ENCODE measurements at regions not wholly inside any gene's neighbourhood (a gene's known extent, or its start where the extent isn't known, plus 50 kb on each side); places are given as distances from the start of the nearest gene placed in this dataset.

GRCh38 chr16:54356391-54356790 lies 69.8 kb upstream of the IRX3 start:
- ATAC-seq (ENCODE audit: low FRiP score) (no peak), DNase-seq (peak in 1 of 2 donors; percentile 8)
- no peak overlapping the region for H3K4me3 ChIP-seq (ENCODE audit: low read length in 2 of 2)
- intact Hi-C loops (cut with DNase I) = no loop called here
- 61 to 68% methylated on average over 1 of the region's 1 CpG for WGBS, 2 donors
- no peaks in the 10 kb centered on the region for H3K27me3 ChIP-seq (ENCODE audit: control insufficient read depth in 1 of 2, insufficient read depth in 2 of 2, low read length in 1 of 2)
- H3K36me3 ChIP-seq (ENCODE audit: control insufficient read depth in 1 of 2, insufficient read depth in 2 of 2, low read length in 1 of 2) = no peaks in the 10 kb centered on the region
- H3K27ac ChIP-seq (ENCODE audit: low read depth in 1 of 2, low read length in 2 of 2) = no peak overlapping the region
- H3K4me1 ChIP-seq (ENCODE audit: control insufficient read depth in 1 of 2, insufficient read depth in 2 of 2, low read length in 2 of 2) = no peaks in the 10 kb centered on the region
- H3K9me3 ChIP-seq (ENCODE audit: control insufficient read depth, low read length) = peaks cover 1% of the 10 kb centered on the region

GRCh38 chr16:54355251-54355650 lies 68.7 kb upstream of the IRX3 start:
- WGBS, 2 donors = 57 to 62% methylated on average over 1 of the region's 1 CpG
- peaks cover 1% of the 10 kb centered on the region for H3K9me3 ChIP-seq (ENCODE audit: control insufficient read depth, low read length)
- H3K27me3 ChIP-seq (ENCODE audit: control insufficient read depth in 1 of 2, insufficient read depth in 2 of 2, low read length in 1 of 2) = no peaks in the 10 kb centered on the region
- DNase-seq (no peak), ATAC-seq (ENCODE audit: low FRiP score) (no peak)
- H3K27ac ChIP-seq (ENCODE audit: low read depth in 1 of 2, low read length in 2 of 2) = no peak overlapping the region
- intact Hi-C loops (cut with DNase I) = no loop called here
- H3K4me3 ChIP-seq (ENCODE audit: low read length in 2 of 2) = no peak overlapping the region
- no peaks in the 10 kb centered on the region for H3K36me3 ChIP-seq (ENCODE audit: control insufficient read depth in 1 of 2, insufficient read depth in 2 of 2, low read length in 1 of 2)
- H3K4me1 ChIP-seq (ENCODE audit: control insufficient read depth in 1 of 2, insufficient read depth in 2 of 2, low read length in 2 of 2) = no peaks in the 10 kb centered on the region

GRCh38 chr16:54353097-54353496 lies 66.5 kb upstream of the IRX3 start:
- Histone ChIP-seq H3K4me1 (ENCODE audit: control insufficient read depth in 1 of 2, insufficient read depth in 2 of 2, low read length in 2 of 2) (no peaks in the 10 kb centered on the region), H3K27me3 (ENCODE audit: control insufficient read depth in 1 of 2, insufficient read depth in 2 of 2, low read length in 1 of 2) (no peaks in the 10 kb centered on the region), H3K27ac (ENCODE audit: low read depth in 1 of 2, low read length in 2 of 2) (no peak overlapping the region), H3K36me3 (ENCODE audit: control insufficient read depth in 1 of 2, insufficient read depth in 2 of 2, low read length in 1 of 2) (no peaks in the 10 kb centered on the region), H3K4me3 (ENCODE audit: low read length in 2 of 2) (no peak overlapping the region), H3K9me3 (ENCODE audit: control insufficient read depth, low read length) (peaks cover 1% of the 10 kb centered on the region)
- no peak for DNase-seq
- ATAC-seq (ENCODE audit: low FRiP score) = no peak
- WGBS, 2 donors = 60 to 62% methylated on average over 3 of the region's 3 CpGs
- intact Hi-C loops (cut with DNase I) = no loop called here

- Histone ChIP-seq H3K4me3 (ENCODE audit: low read length in 2 of 2) (no peak overlapping the region), H3K27ac (ENCODE audit: low read depth in 1 of 2, low read length in 2 of 2) (no peak overlapping the region)
Measured at GRCh38 chr16:54351171-54351570, 64.6 kb upstream of the IRX3 start.

GRCh38 chr16:54347961-54348360 lies 61.4 kb upstream of the IRX3 start:
- intact Hi-C loops (cut with DNase I) = no loop called here
- no peaks in the 10 kb centered on the region for H3K27me3 ChIP-seq (ENCODE audit: control insufficient read depth in 1 of 2, insufficient read depth in 2 of 2, low read length in 1 of 2)
- 80 to 93% methylated on average over 1 of the region's 1 CpG for WGBS, 2 donors
- H3K27ac ChIP-seq (ENCODE audit: low read depth in 1 of 2, low read length in 2 of 2) = no peak overlapping the region
- H3K9me3 ChIP-seq (ENCODE audit: control insufficient read depth, low read length) = no peaks in the 10 kb centered on the region
- no peaks in the 10 kb centered on the region for H3K36me3 ChIP-seq (ENCODE audit: control insufficient read depth in 1 of 2, insufficient read depth in 2 of 2, low read length in 1 of 2)
- ATAC-seq (ENCODE audit: low FRiP score) = no peak
- H3K4me3 ChIP-seq (ENCODE audit: low read length in 2 of 2) = no peak overlapping the region
- no peaks in the 10 kb centered on the region for H3K4me1 ChIP-seq (ENCODE audit: control insufficient read depth in 1 of 2, insufficient read depth in 2 of 2, low read length in 2 of 2)
- DNase-seq = no peak

More at GRCh38 chr16:54351171-54351570, 64.6 kb upstream of the IRX3 start:
- ATAC-seq (ENCODE audit: low FRiP score) = no peak
- Histone ChIP-seq H3K36me3 (ENCODE audit: control insufficient read depth in 1 of 2, insufficient read depth in 2 of 2, low read length in 1 of 2) (no peaks in the 10 kb centered on the region), H3K9me3 (ENCODE audit: control insufficient read depth, low read length) (no peaks in the 10 kb centered on the region), H3K27me3 (ENCODE audit: control insufficient read depth in 1 of 2, insufficient read depth in 2 of 2, low read length in 1 of 2) (no peaks in the 10 kb centered on the region), H3K4me1 (ENCODE audit: control insufficient read depth in 1 of 2, insufficient read depth in 2 of 2, low read length in 2 of 2) (no peaks in the 10 kb centered on the region)
- DNase-seq = no peak
- intact Hi-C loops (cut with DNase I) = no loop called here
- WGBS, 2 donors = 88 to 93% methylated on average over 5 of the region's 5 CpGs

- ATAC-seq (ENCODE audit: low FRiP score) (no peak), DNase-seq (no peak)
- no peak overlapping the region for H3K27ac ChIP-seq (ENCODE audit: low read depth in 1 of 2, low read length in 2 of 2)
- H3K4me3 ChIP-seq (ENCODE audit: low read length in 2 of 2) = no peak overlapping the region
- 73 to 74% methylated on average over 3 of the region's 3 CpGs for WGBS, 2 donors
- H3K27me3 ChIP-seq (ENCODE audit: control insufficient read depth in 1 of 2, insufficient read depth in 2 of 2, low read length in 1 of 2) = no peaks in the 10 kb centered on the region
- intact Hi-C loops (cut with DNase I) = no loop called here
- H3K9me3 ChIP-seq (ENCODE audit: control insufficient read depth, low read length) = no peaks in the 10 kb centered on the region
- no peaks in the 10 kb centered on the region for H3K36me3 ChIP-seq (ENCODE audit: control insufficient read depth in 1 of 2, insufficient read depth in 2 of 2, low read length in 1 of 2)
- no peaks in the 10 kb centered on the region for H3K4me1 ChIP-seq (ENCODE audit: control insufficient read depth in 1 of 2, insufficient read depth in 2 of 2, low read length in 2 of 2)
Measured at GRCh38 chr16:54346041-54346440, 59.5 kb upstream of the IRX3 start.

- ATAC-seq (ENCODE audit: low FRiP score) (no peak), DNase-seq (no peak)
- Histone ChIP-seq H3K4me1 (ENCODE audit: control insufficient read depth in 1 of 2, insufficient read depth in 2 of 2, low read length in 2 of 2) (no peaks in the 10 kb centered on the region), H3K4me3 (ENCODE audit: low read length in 2 of 2) (no peak overlapping the region), H3K27ac (ENCODE audit: low read depth in 1 of 2, low read length in 2 of 2) (no peak overlapping the region), H3K9me3 (ENCODE audit: control insufficient read depth, low read length) (no peaks in the 10 kb centered on the region), H3K27me3 (ENCODE audit: control insufficient read depth in 1 of 2, insufficient read depth in 2 of 2, low read length in 1 of 2) (no peaks in the 10 kb centered on the region), H3K36me3 (ENCODE audit: control insufficient read depth in 1 of 2, insufficient read depth in 2 of 2, low read length in 1 of 2) (no peaks in the 10 kb centered on the region)
- 67 to 73% methylated on average over 22 of the region's 22 CpGs for WGBS, 2 donors
- intact Hi-C loops (cut with DNase I) = no loop called here
Measured at GRCh38 chr16:54344646-54345630, 58.4 kb upstream of the IRX3 start.

- ATAC-seq (ENCODE audit: low FRiP score) = no peak
- no peaks in the 10 kb centered on the region for H3K27me3 ChIP-seq (ENCODE audit: control insufficient read depth in 1 of 2, insufficient read depth in 2 of 2, low read length in 1 of 2)
- no peak overlapping the region for H3K4me3 ChIP-seq (ENCODE audit: low read length in 2 of 2)
- H3K9me3 ChIP-seq (ENCODE audit: control insufficient read depth, low read length) = no peaks in the 10 kb centered on the region
- 75 to 86% methylated on average over 5 of the region's 5 CpGs for WGBS, 2 donors
- H3K27ac ChIP-seq (ENCODE audit: low read depth in 1 of 2, low read length in 2 of 2) = no peak overlapping the region
- no peaks in the 10 kb centered on the region for H3K36me3 ChIP-seq (ENCODE audit: control insufficient read depth in 1 of 2, insufficient read depth in 2 of 2, low read length in 1 of 2)
- intact Hi-C loops (cut with DNase I) = no loop called here
- no peaks in the 10 kb centered on the region for H3K4me1 ChIP-seq (ENCODE audit: control insufficient read depth in 1 of 2, insufficient read depth in 2 of 2, low read length in 2 of 2)
- DNase-seq = no peak
Measured at GRCh38 chr16:54342966-54343365, 56.4 kb upstream of the IRX3 start.

Measured in aorta (tissue), 5 donors.